ENCODE measurements at regions not wholly inside any gene's neighbourhood (a gene's known extent, or its start where the extent isn't known, plus 50 kb on each side); places are given as distances from the start of the nearest gene placed in this dataset.
"Not testable (repeated sequence)": the region's sequence is repeated elsewhere in the genome, so short reads cannot be mapped to it uniquely, and the experiment has no call there.

DNA sequence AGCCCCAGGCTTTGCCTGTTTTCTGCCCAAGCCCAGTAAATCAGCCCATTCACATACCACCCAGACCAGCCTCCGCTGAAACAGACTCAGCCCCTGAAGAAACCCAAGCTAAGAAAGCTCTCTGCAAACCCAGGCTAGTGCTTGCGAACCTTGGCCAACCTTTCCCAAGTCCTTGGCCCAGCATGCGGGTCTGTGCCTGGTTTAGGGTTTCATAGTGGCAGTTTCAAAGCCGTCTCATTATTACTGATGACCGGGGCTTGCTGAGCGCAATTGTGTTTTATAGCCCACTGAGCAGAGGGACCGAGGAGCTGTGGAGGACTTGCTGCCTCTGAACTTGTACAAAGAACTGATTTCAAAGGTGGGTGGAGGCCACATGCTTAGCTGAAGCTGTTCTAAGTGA, 584.3 kb downstream of the BNC2 start:
- no peak for DNase-seq (ENCODE audit: low spot score)
- TF ChIP-seq, protein P1, sequence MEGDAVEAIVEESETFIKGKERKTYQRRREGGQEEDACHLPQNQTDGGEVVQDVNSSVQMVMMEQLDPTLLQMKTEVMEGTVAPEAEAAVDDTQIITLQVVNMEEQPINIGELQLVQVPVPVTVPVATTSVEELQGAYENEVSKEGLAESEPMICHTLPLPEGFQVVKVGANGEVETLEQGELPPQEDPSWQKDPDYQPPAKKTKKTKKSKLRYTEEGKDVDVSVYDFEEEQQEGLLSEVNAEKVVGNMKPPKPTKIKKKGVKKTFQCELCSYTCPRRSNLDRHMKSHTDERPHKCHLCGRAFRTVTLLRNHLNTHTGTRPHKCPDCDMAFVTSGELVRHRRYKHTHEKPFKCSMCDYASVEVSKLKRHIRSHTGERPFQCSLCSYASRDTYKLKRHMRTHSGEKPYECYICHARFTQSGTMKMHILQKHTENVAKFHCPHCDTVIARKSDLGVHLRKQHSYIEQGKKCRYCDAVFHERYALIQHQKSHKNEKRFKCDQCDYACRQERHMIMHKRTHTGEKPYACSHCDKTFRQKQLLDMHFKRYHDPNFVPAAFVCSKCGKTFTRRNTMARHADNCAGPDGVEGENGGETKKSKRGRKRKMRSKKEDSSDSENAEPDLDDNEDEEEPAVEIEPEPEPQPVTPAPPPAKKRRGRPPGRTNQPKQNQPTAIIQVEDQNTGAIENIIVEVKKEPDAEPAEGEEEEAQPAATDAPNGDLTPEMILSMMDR (IDR thresholded peaks at IDR 0.05; ENCODE audit: borderline replicate concordance, control extremely low read depth, extremely low read depth, insufficient read depth, missing control alignments) = no peak
- in situ Hi-C loops (cut with MboI; ENCODE audit: low sequenced_read_pairs, unreplicated experiment) = no loop called here

DNA sequence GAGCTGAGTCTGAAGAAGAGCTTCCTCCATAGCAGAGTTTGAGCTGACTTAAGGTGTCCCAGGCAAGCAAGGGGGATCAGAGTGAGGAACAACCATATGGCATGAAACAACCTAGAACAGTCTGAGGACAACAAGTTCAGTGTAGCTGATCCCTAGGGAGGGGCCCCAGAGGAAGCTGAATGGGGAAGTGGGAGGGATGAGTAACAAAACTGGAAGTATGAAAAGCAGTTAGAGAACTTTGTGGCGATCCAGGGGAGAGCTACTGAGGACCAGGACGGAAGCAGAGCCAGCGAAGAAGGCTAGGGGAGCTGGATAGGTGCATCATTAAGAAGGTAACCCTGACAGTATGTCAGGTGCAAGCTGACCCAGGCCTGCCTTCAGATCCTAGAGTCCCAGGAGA, 580.8 kb downstream of the BNC2 start:
- no peak for DNase-seq (ENCODE audit: low spot score)
- TF ChIP-seq, protein P1 (IDR thresholded peaks at IDR 0.05; ENCODE audit: borderline replicate concordance, control extremely low read depth, extremely low read depth, insufficient read depth, missing control alignments) = no peak
- in situ Hi-C loops (cut with MboI; ENCODE audit: low sequenced_read_pairs, unreplicated experiment) = no loop called here

DNA sequence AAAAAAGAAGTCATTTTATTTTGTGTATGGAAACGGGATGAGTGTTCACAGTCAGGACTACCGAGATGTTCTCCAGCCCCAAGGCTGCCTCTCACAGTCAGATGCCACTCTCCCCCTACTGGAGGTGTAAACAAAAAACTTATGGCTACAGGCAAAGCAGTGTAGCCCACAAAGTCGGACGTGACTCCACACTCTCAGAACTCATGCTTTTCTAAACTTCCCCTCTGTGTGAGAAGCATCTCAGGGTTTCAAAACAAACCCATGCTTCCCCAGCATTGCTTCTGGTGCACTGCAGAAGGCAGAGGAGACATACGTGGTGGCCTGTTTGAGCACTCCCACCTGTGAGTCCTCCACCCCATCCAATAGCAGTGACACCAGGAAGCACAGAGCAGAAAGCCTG, 580.3 kb downstream of the BNC2 start:
- in situ Hi-C loops (cut with MboI; ENCODE audit: low sequenced_read_pairs, unreplicated experiment) = no loop called here
- TF ChIP-seq, protein P1 (IDR thresholded peaks at IDR 0.05; ENCODE audit: borderline replicate concordance, control extremely low read depth, extremely low read depth, insufficient read depth, missing control alignments) = no peak
- no peak for DNase-seq (ENCODE audit: low spot score)

DNA sequence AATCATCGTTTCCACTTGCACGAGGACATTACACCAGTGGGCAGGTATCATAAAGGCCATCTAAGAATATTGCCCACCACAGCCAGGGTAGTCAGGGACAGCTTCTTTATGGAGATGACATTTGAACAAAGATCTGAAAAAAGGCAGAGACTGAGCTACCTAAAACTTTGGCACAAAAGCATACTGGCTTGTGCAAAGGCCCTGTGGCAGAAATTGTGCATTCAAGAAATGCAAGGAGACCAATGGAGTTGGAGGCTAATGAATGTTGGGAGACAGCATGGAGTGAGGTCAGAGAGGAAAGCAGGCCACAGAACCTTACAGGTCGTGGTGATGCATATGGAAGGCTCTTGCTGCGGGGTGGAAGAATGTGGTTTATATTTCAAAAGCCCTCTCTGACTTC, 578.5 kb downstream of the BNC2 start:
- in situ Hi-C loops (cut with MboI; ENCODE audit: low sequenced_read_pairs, unreplicated experiment) = no loop called here
- TF ChIP-seq, protein P1 (IDR thresholded peaks at IDR 0.05; ENCODE audit: borderline replicate concordance, control extremely low read depth, extremely low read depth, insufficient read depth, missing control alignments) = no peak
- DNase-seq (ENCODE audit: low spot score) = no peak

DNA sequence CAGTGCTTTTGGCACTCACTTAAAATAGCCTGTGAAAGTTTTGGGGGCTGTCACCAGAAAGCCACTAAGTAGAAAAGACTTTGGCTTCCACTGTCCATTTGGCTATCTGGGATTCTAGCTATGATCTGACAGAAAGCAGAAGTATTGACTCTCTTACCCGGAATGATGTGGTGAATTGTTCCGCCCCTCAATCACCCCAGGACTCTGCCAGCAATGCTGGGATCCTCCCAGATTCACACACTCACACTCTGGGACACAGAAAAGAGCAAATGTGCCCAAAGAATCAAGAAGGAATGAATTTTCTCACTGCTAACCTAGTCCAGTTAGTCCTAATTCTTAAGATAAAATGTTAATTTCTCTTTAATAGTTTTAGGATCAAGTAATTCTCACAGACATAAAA, 576.9 kb downstream of the BNC2 start:
- TF ChIP-seq, protein P1 (IDR thresholded peaks at IDR 0.05; ENCODE audit: borderline replicate concordance, control extremely low read depth, extremely low read depth, insufficient read depth, missing control alignments) = no peak
- DNase-seq (ENCODE audit: low spot score) = no peak
- in situ Hi-C loops (cut with MboI; ENCODE audit: low sequenced_read_pairs, unreplicated experiment) = no loop called here

DNA sequence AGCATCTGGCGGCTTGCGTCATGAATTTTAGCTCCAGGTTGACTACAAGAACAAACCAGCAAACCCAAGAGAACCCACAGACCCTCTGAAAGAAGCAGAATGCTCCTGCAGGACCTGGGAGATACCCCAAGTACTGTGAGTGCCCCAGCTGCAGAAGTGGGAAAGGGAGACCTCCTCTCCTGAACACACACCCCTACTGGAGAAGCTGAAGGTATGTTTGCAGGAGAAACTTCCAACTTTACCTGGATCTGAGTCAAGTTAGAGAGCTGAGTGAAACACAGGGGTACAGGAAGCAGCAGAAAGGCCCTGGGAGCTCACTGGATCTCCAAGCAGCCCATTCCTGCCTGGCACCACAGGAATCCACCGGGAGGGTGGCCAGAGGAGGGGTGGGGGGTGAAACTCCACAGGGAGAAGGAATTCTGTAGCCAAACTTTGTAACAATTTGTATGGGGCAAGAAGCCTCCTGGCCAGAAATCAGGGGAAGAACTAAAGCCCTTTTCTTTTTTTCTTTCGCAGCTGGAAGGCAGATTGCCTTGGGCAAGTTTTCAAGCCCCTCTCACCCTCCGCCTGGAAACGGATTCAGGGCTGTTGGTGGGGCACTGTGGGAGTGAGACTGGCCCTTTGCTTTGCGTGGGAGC, 576.2 kb downstream of the BNC2 start:
- TF ChIP-seq, protein P1 (IDR thresholded peaks at IDR 0.05; ENCODE audit: borderline replicate concordance, control extremely low read depth, extremely low read depth, insufficient read depth, missing control alignments) = no peak
- DNase-seq (ENCODE audit: low spot score) = no peak
- in situ Hi-C loops (cut with MboI; ENCODE audit: low sequenced_read_pairs, unreplicated experiment) = no loop called here

DNA sequence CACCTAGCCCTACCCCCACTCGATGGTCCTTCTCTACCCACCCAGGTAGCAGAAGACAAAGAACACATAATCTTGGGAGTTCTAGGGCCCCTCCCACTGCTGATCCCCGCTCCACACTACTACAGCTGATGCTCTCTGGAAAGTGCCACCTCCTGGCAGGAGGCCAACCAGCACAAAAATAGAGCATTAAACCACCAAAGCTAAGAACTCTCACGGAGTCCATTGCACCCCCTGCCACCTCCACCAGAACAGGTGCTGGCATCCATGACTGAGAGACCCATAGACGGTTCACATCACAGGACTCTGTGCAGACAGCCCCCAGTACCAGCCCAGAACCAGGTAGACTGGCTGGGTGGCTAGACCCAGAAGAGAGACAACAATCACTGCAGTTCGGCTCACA, 575.5 kb downstream of the BNC2 start:
- in situ Hi-C loops (cut with MboI; ENCODE audit: low sequenced_read_pairs, unreplicated experiment) = not testable (repeated sequence)

DNA sequence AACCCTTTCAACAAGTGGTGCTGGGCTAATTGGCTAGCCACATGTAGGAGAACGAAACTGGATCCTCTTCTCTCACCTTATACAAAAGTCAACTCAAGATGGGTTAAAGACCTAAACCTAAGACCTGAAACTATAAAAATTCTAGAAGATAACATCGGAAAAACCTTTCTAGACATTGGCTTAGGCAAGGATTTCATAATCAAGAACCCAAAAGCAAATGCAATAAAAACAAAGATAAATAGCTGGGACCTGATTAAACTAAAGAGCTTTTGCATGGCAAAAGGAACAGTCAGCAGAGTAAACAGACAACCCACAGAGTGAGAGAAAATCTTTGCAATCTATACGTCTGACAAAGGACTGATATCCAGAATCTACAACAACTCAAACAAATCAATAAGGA, 571.1 kb downstream of the BNC2 start:
- in situ Hi-C loops (cut with MboI; ENCODE audit: low sequenced_read_pairs, unreplicated experiment); DNase-seq (ENCODE audit: low spot score): not testable (repeated sequence)

More for the DNA sequence above, 575.5 kb downstream of the BNC2 start:
- not testable (repeated sequence) for DNase-seq (ENCODE audit: low spot score)

Measured in GM13976 (cell line).